ENCODE measurements at regions not wholly inside any gene's neighbourhood (a gene's known extent, or its start where the extent isn't known, plus 50 kb on each side); places are given as distances from the start of the nearest gene placed in this dataset.

- Histone ChIP-seq H3K4me1 (ENCODE audit: control insufficient read depth, extremely low read depth, insufficient read depth, low read length) (no peaks in the 10 kb centered on the region), H3K4me2 (ENCODE audit: extremely low read depth, insufficient read depth, low read length) (no peak overlapping the region), H3K27ac (ENCODE audit: insufficient read depth, low read length) (no peak overlapping the region), H3K27me3 (ENCODE audit: control insufficient read depth, insufficient read depth, low read length) (no peaks in the 10 kb centered on the region), H3K4me3 (replicated peaks in 1 of 4; ENCODE audit: control extremely low read depth in 1 of 4, insufficient read depth in 1 of 4, low read depth in 3 of 4, low read length in 4 of 4) (no peak overlapping the region), H4K20me1 (ENCODE audit: control insufficient read depth, extremely low read depth, insufficient read depth, low read length) (no peaks in the 10 kb centered on the region), H2AFZ (ENCODE audit: low read length) (no peak overlapping the region), H3K36me3 (ENCODE audit: control insufficient read depth, insufficient read depth, low read length) (no peaks in the 10 kb centered on the region), H3K79me2 (ENCODE audit: control insufficient read depth, insufficient read depth, low read length) (no peaks in the 10 kb centered on the region), H3K9ac (ENCODE audit: insufficient read depth, low read length) (no peak overlapping the region), H3K9me3 (ENCODE audit: control insufficient read depth, insufficient read depth, low read depth, low read length) (no peaks in the 10 kb centered on the region)
- no peak for TF ChIP-seq CTCF (conservative IDR thresholded peaks at IDR 0.05 in 1 of 2, IDR thresholded peaks at IDR 0.05 in 1 of 2; ENCODE audit: low read depth in 1 of 2, low read length in 2 of 2)
- TF ChIP-seq EZH2 (IDR thresholded peaks at IDR 0.05; ENCODE audit: low read length, missing control alignments) = no peak
- DNase-seq (ENCODE audit: low read depth in 2 of 2) = no peak
These were observed 440.9 kb upstream of the GRM3 start for GRCh38 chr7:86202833-86203232.

GRCh38 chr7:86201767-86202166 lies 441.9 kb upstream of the GRM3 start:
- H3K9me3 ChIP-seq (ENCODE audit: control insufficient read depth, insufficient read depth, low read depth, low read length) = no peaks in the 10 kb centered on the region
- H3K4me1 ChIP-seq (ENCODE audit: control insufficient read depth, extremely low read depth, insufficient read depth, low read length) = no peaks in the 10 kb centered on the region
- TF ChIP-seq EZH2 (IDR thresholded peaks at IDR 0.05; ENCODE audit: low read length, missing control alignments) = no peak
- no peak for TF ChIP-seq CTCF (conservative IDR thresholded peaks at IDR 0.05 in 1 of 2, IDR thresholded peaks at IDR 0.05 in 1 of 2; ENCODE audit: low read depth in 1 of 2, low read length in 2 of 2)
- no peak overlapping the region for H2AFZ ChIP-seq (ENCODE audit: low read length)
- H3K79me2 ChIP-seq (ENCODE audit: control insufficient read depth, insufficient read depth, low read length) = no peaks in the 10 kb centered on the region
- H3K9ac ChIP-seq (ENCODE audit: insufficient read depth, low read length) = no peak overlapping the region
- DNase-seq (ENCODE audit: low read depth in 2 of 2) = no peak
- no peak overlapping the region for H3K27ac ChIP-seq (ENCODE audit: insufficient read depth, low read length)
- no peak overlapping the region for H3K4me3 ChIP-seq (replicated peaks in 1 of 4; ENCODE audit: control extremely low read depth in 1 of 4, insufficient read depth in 1 of 4, low read depth in 3 of 4, low read length in 4 of 4)
- H3K4me2 ChIP-seq (ENCODE audit: extremely low read depth, insufficient read depth, low read length) = no peak overlapping the region
- no peaks in the 10 kb centered on the region for H3K36me3 ChIP-seq (ENCODE audit: control insufficient read depth, insufficient read depth, low read length)
- H3K27me3 ChIP-seq (ENCODE audit: control insufficient read depth, insufficient read depth, low read length) = no peaks in the 10 kb centered on the region
- H4K20me1 ChIP-seq (ENCODE audit: control insufficient read depth, extremely low read depth, insufficient read depth, low read length) = no peaks in the 10 kb centered on the region

- Histone ChIP-seq H3K9me3 (ENCODE audit: control insufficient read depth, insufficient read depth, low read depth, low read length) (no peaks in the 10 kb centered on the region), H4K20me1 (ENCODE audit: control insufficient read depth, extremely low read depth, insufficient read depth, low read length) (no peaks in the 10 kb centered on the region), H3K79me2 (ENCODE audit: control insufficient read depth, insufficient read depth, low read length) (no peaks in the 10 kb centered on the region), H3K4me2 (ENCODE audit: extremely low read depth, insufficient read depth, low read length) (no peak overlapping the region), H3K27me3 (ENCODE audit: control insufficient read depth, insufficient read depth, low read length) (no peaks in the 10 kb centered on the region), H3K4me1 (ENCODE audit: control insufficient read depth, extremely low read depth, insufficient read depth, low read length) (no peaks in the 10 kb centered on the region), H3K4me3 (replicated peaks in 1 of 4; ENCODE audit: control extremely low read depth in 1 of 4, insufficient read depth in 1 of 4, low read depth in 3 of 4, low read length in 4 of 4) (no peak overlapping the region), H3K36me3 (ENCODE audit: control insufficient read depth, insufficient read depth, low read length) (no peaks in the 10 kb centered on the region), H3K27ac (ENCODE audit: insufficient read depth, low read length) (no peak overlapping the region), H2AFZ (ENCODE audit: low read length) (no peak overlapping the region), H3K9ac (ENCODE audit: insufficient read depth, low read length) (no peak overlapping the region)
- no peak for DNase-seq (ENCODE audit: low read depth in 2 of 2)
- no peak for TF ChIP-seq CTCF (conservative IDR thresholded peaks at IDR 0.05 in 1 of 2, IDR thresholded peaks at IDR 0.05 in 1 of 2; ENCODE audit: low read depth in 1 of 2, low read length in 2 of 2)
- TF ChIP-seq EZH2 (IDR thresholded peaks at IDR 0.05; ENCODE audit: low read length, missing control alignments) = no peak
These were observed 443.7 kb upstream of the GRM3 start for GRCh38 chr7:86199881-86200614.
